GM12878 (cell line): ENCODE measurements at regions not wholly inside any gene's neighbourhood (a gene's known extent, or its start where the extent isn't known, plus 50 kb on each side); places are given as distances from the start of the nearest gene placed in this dataset.

Source experiments
- BHLHE40 ChIP-seq, 2 experiments: fragments of 450-650 bp in 1 of 2; IDR thresholded peaks; 2 replicates each; pipeline ENCODE4 v1.6.1; 2011 to 2017; ENCODE audit warnings: low read depth in 2 of 2, borderline replicate concordance in 1 of 2, improper control_type of control experiment in 1 of 2, low read length in 1 of 2, mild to moderate bottlenecking in 1 of 2
- GABPA ChIP-seq: IDR thresholded peaks from 2 replicates; pipeline ENCODE4 v1.6.1; 2014; ENCODE audit warnings: antibody characterized with exemption, low read depth, mild to moderate bottlenecking, inconsistent platforms
- IKZF1 ChIP-seq: fragments of 450-650 bp; conservative IDR thresholded peaks from 2 replicates; pipeline ENCODE4 v1.6.1; 2017; ENCODE audit warnings: antibody characterized with exemption, mild to moderate bottlenecking
- NFIC ChIP-seq: IDR thresholded peaks from 2 replicates; pipeline ENCODE4 v1.6.1; 2012; ENCODE audit warnings: low read depth, mild to moderate bottlenecking, inconsistent platforms, low read length, moderate library complexity
- RFX5 ChIP-seq: IDR thresholded peaks from 2 replicates; pipeline ENCODE4 v1.6.1; 2011; ENCODE audit warnings: low read depth, low read length, improper control_type of control experiment
- STAT1 ChIP-seq: fragments of 450-650 bp; conservative IDR thresholded peaks from 2 replicates; pipeline ENCODE4 v1.6.1; 2014; ENCODE audit warnings: antibody characterized with exemption, mild to moderate bottlenecking
- ZNF274 ChIP-seq: IDR thresholded peaks from one replicate; pipeline ENCODE4 v1.8.0; 2011; ENCODE audit not compliant: insufficient read length, insufficient read depth
- TF ChIP-seq, protein P1 (sequence below): fragments of 450-650 bp; IDR thresholded peaks from 2 replicates; pipeline ENCODE4 v1.6.1; 2017; ENCODE audit warnings: antibody characterized with exemption, mild to moderate bottlenecking, moderate library complexity
- TF ChIP-seq, protein P2 (sequence below): IDR thresholded peaks from 2 replicates; pipeline ENCODE4 v1.6.1; 2012; ENCODE audit warnings: low read depth, low read length, improper control_type of control experiment
- TF ChIP-seq, protein P3 (sequence below): fragments of 150-350 bp; IDR thresholded peaks from 2 replicates; pipeline ENCODE4 v1.6.1; 2016; ENCODE audit warnings: low read depth, low read length

DNA sequence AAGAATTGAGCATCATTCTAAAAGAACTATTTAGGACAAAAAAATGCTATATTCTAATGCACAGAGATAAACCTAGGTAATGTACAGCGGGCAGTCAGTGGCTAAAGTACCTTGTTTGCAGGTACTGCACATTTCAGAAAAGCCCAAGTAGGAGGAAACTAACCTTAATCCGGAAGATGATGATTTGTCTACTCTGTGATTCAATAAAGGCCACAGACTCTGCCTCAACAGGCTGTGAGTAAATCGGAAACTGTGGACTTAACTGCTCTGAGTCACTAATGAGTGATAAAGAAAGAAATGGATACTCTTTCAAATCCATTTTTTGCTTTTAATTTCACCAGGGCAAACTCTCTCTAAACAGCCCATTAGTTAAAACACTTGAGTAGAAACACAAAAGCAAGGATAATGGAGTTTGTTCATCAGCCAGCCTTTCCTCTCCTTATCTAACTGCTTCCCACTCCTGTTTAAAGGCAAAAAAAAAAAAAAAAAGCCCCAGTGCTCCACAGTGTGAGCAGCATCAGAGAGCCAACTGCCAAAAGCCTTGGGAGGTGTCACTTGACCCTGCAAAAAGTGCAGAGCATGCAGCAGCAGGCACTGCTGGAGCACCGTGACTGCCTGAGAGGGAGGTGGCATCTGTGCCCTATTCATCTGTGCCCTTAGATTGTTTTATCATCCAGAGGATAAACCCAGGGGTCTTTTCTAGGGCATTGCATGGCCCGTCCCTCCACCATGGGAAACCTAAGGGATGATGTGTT lies 187.7 kb downstream of the SATB1 start (continued):
- TF ChIP-seq, protein P1, sequence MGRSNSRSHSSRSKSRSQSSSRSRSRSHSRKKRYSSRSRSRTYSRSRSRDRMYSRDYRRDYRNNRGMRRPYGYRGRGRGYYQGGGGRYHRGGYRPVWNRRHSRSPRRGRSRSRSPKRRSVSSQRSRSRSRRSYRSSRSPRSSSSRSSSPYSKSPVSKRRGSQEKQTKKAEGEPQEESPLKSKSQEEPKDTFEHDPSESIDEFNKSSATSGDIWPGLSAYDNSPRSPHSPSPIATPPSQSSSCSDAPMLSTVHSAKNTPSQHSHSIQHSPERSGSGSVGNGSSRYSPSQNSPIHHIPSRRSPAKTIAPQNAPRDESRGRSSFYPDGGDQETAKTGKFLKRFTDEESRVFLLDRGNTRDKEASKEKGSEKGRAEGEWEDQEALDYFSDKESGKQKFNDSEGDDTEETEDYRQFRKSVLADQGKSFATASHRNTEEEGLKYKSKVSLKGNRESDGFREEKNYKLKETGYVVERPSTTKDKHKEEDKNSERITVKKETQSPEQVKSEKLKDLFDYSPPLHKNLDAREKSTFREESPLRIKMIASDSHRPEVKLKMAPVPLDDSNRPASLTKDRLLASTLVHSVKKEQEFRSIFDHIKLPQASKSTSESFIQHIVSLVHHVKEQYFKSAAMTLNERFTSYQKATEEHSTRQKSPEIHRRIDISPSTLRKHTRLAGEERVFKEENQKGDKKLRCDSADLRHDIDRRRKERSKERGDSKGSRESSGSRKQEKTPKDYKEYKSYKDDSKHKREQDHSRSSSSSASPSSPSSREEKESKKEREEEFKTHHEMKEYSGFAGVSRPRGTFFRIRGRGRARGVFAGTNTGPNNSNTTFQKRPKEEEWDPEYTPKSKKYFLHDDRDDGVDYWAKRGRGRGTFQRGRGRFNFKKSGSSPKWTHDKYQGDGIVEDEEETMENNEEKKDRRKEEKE = no peak
- TF ChIP-seq, protein P2, sequence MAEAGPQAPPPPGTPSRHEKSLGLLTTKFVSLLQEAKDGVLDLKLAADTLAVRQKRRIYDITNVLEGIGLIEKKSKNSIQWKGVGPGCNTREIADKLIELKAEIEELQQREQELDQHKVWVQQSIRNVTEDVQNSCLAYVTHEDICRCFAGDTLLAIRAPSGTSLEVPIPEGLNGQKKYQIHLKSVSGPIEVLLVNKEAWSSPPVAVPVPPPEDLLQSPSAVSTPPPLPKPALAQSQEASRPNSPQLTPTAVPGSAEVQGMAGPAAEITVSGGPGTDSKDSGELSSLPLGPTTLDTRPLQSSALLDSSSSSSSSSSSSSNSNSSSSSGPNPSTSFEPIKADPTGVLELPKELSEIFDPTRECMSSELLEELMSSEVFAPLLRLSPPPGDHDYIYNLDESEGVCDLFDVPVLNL = no peak
- peak; percentile 72 for TF ChIP-seq GABPA
- TF ChIP-seq ZNF274 = no peak
- TF ChIP-seq, protein P3, sequence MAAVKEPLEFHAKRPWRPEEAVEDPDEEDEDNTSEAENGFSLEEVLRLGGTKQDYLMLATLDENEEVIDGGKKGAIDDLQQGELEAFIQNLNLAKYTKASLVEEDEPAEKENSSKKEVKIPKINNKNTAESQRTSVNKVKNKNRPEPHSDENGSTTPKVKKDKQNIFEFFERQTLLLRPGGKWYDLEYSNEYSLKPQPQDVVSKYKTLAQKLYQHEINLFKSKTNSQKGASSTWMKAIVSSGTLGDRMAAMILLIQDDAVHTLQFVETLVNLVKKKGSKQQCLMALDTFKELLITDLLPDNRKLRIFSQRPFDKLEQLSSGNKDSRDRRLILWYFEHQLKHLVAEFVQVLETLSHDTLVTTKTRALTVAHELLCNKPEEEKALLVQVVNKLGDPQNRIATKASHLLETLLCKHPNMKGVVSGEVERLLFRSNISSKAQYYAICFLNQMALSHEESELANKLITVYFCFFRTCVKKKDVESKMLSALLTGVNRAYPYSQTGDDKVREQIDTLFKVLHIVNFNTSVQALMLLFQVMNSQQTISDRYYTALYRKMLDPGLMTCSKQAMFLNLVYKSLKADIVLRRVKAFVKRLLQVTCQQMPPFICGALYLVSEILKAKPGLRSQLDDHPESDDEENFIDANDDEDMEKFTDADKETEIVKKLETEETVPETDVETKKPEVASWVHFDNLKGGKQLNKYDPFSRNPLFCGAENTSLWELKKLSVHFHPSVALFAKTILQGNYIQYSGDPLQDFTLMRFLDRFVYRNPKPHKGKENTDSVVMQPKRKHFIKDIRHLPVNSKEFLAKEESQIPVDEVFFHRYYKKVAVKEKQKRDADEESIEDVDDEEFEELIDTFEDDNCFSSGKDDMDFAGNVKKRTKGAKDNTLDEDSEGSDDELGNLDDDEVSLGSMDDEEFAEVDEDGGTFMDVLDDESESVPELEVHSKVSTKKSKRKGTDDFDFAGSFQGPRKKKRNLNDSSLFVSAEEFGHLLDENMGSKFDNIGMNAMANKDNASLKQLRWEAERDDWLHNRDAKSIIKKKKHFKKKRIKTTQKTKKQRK = no peak
- no peak for TF ChIP-seq RFX5
- no peak for TF ChIP-seq IKZF1
- TF ChIP-seq NFIC = peak; percentile 65
- TF ChIP-seq BHLHE40 (IDR thresholded peaks at IDR 0.05; ENCODE audit: borderline replicate concordance in 1 of 2, low read depth in 2 of 2, low read length in 1 of 2) = no peak
- no peak for TF ChIP-seq STAT1
